GM12875 (cell line): ENCODE measurements at regions not wholly inside any gene's neighbourhood (a gene's known extent, or its start where the extent isn't known, plus 50 kb on each side); places are given as distances from the start of the nearest gene placed in this dataset.

Experiments used
- H3K4me3 ChIP-seq: one replicate; pipeline ENCODE4 v1.5.1; 2011; ENCODE audit warnings: low read depth, low read length, control low read depth
- CTCF ChIP-seq: IDR thresholded peaks from 2 replicates; pipeline ENCODE4 v1.5.1; 2011; ENCODE audit warnings: low read depth, mild to moderate bottlenecking, control low read depth, inconsistent platforms, low read length, moderate library complexity, borderline replicate concordance; ENCODE audit not compliant: insufficient read depth

GRCh38 chr21:37967036-37967435, 50.8 kb upstream of the KCNJ6 start:
- no peak overlapping the region for H3K4me3 ChIP-seq

DNA sequence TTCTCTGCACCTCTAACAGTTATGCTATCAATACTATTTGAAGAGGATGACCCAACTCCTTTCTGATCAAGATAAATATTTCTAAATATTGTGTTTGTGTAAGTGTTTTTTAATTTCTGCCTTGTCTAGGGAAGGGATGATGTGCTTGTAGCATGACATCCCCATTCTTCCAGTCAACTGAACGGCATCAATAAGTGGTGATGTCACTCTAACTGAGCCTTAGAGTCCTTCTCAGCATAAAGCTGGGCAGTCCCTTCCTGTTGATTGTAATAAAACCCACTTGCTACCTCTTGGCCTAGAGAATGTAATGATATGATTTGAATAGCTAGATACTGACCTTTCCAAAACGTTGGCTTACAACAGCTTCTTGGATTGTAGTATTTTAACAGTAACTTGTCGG, 52.5 kb upstream of the KCNJ6 start:
- TF ChIP-seq CTCF = no peak
- no peak overlapping the region for H3K4me3 ChIP-seq

More at GRCh38 chr21:37967036-37967435, 50.8 kb upstream of the KCNJ6 start:
- TF ChIP-seq CTCF = no peak

- no peak overlapping the region for H3K4me3 ChIP-seq
- TF ChIP-seq CTCF = no peak
Measured at GRCh38 chr21:37970548-37970947, 54.3 kb upstream of the KCNJ6 start.

DNA sequence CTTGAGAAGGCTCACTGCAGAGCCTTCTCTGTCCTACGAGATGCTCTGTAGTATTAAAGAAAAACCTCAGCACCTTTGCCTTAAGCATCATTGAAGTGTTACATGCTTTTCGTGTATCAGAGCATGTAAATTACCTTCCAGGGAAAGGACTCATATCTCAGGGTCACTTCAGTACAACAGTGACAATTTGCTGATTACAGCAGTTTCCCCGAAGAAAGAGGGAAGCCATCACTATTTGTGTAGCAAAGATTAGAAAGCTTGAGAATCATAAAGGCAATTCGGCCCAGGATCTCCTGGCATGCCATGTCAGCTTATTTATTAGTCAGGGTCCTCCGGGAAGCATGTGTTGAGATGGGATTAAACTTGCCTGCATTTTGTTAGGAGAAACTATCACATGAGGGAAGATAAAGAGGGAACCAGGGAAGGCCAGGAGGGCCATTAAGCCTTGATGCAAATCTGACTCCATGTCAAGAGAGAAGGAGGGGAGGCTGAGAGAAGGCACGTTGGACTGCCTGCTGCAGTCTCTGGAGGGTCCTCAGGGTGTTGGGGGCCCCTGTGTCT, 55.2 kb upstream of the KCNJ6 start:
- no peak overlapping the region for H3K4me3 ChIP-seq
- TF ChIP-seq CTCF = no peak

DNA sequence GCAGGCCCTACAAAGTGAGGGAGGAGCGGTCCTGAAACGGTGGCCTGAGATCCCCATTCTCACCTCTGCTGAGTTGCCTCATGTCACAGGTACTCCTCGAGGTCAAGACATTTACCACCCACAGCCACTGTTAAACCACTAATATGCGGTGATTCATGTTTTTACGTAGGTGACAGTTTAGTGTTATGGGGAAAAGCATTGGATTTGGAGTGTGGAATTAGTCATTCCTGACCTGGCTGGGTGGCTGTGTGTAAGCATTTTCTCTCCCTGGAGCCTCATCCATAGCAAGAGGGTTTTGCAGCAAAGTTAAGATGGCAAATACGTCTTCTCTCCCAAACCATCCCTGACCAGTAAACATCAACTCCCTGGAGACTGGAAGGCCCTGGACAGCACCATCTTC, 57.8 kb upstream of the KCNJ6 start:
- TF ChIP-seq CTCF = no peak
- H3K4me3 ChIP-seq = no peak overlapping the region

DNA sequence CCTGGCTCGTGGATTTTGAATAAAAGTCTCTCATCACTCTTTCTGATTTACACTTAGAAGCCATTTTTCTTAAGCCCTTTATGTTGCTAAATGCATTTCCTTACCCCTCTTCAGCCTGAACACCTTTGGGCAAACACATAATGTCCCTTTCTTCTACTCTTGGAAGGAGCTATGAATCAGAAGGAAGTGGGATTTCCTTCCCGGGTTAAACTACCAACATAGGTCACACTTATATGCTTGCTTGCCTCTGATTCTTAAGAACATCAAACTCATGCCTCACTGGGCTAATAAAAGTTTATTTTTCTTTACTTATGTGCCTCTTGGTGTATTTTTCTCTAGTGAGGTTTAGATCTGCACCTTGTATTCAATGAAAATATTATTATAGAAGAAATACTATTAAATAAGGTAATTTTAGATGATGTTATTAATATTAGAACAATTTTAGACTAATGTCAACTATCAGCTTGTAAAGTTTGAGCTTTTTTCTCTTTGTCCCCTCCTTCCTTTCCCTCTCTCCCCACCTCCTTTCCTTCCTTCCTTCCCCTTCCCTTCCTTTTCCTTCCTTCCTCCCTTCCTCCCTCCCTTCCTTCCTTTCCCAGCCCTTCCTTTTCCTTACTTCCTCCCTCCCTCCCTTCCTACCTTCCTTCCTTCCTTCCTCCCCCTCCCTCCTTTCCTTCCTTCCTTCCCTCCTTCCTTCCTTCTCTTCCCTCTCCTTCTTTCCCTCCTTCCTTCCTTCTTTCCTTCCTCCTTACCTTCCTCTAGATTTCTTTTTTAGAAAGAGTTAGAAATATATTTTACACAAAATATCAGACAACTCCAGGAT, 66.5 kb upstream of the KCNJ6 start:
- no peak for TF ChIP-seq CTCF
- H3K4me3 ChIP-seq = no peak overlapping the region
